ENCODE measurements at regions not wholly inside any gene's neighbourhood (a gene's known extent, or its start where the extent isn't known, plus 50 kb on each side); places are given as distances from the start of the nearest gene placed in this dataset.
A peak's percentile ranks its signal among the peaks of the same experiment; 100 is the strongest.

GRCh38 chr5:124370601-124371000 lies 375.8 kb downstream of the ZNF608 start:
- H3K36me3 Mint-ChIP-seq (ENCODE audit: low read depth), result no peaks in the 10 kb centered on the region
- no peaks in the 10 kb centered on the region for H3K27me3 Mint-ChIP-seq
- intact Hi-C loops (cut with micrococcal nuclease), result no loop called here
- H3K4me1 Mint-ChIP-seq (ENCODE audit: low read depth), result no peaks in the 10 kb centered on the region
- H3K9me3 Mint-ChIP-seq, result peaks cover 15% of the 10 kb centered on the region
- H3K4me3 Mint-ChIP-seq, result no peak overlapping the region
- no peak overlapping the region for H3K27ac Mint-ChIP-seq

GRCh38 chr5:124365361-124365801 lies 381.1 kb downstream of the ZNF608 start:
- Mint-ChIP-seq H3K36me3 (ENCODE audit: low read depth) (no peaks in the 10 kb centered on the region), H3K4me3 (no peak overlapping the region), H3K27me3 (no peaks in the 10 kb centered on the region), H3K9me3 (peaks cover 12% of the 10 kb centered on the region), H3K4me1 (ENCODE audit: low read depth) (no peaks in the 10 kb centered on the region), H3K27ac (no peak overlapping the region)
- intact Hi-C loops (cut with micrococcal nuclease), result no loop called here

- intact Hi-C loops (cut with micrococcal nuclease), result no loop called here
- H3K9me3 Mint-ChIP-seq, result peaks cover 15% of the 10 kb centered on the region
- no peak overlapping the region for H3K4me3 Mint-ChIP-seq
- H3K4me1 Mint-ChIP-seq (ENCODE audit: low read depth), result peaks cover 7% of the 10 kb centered on the region
- H3K36me3 Mint-ChIP-seq (ENCODE audit: low read depth), result no peaks in the 10 kb centered on the region
- no peaks in the 10 kb centered on the region for H3K27me3 Mint-ChIP-seq
- no peak overlapping the region for H3K27ac Mint-ChIP-seq
These were observed 390.5 kb downstream of the ZNF608 start for GRCh38 chr5:124355928-124356327.

GRCh38 chr5:124353016-124353415 lies 393.4 kb downstream of the ZNF608 start:
- Mint-ChIP-seq H3K27ac (no peak overlapping the region), H3K9me3 (peaks cover 8% of the 10 kb centered on the region), H3K4me3 (no peak overlapping the region), H3K4me1 (ENCODE audit: low read depth) (peaks cover 7% of the 10 kb centered on the region), H3K36me3 (ENCODE audit: low read depth) (no peaks in the 10 kb centered on the region), H3K27me3 (no peaks in the 10 kb centered on the region)
- intact Hi-C loops (cut with micrococcal nuclease), result no loop called here

GRCh38 chr5:124352312-124352711 lies 394.1 kb downstream of the ZNF608 start:
- Mint-ChIP-seq H3K9me3 (peaks cover 8% of the 10 kb centered on the region), H3K4me3 (no peak overlapping the region), H3K27me3 (no peaks in the 10 kb centered on the region), H3K27ac (no peak overlapping the region), H3K36me3 (ENCODE audit: low read depth) (no peaks in the 10 kb centered on the region), H3K4me1 (ENCODE audit: low read depth) (peaks cover 7% of the 10 kb centered on the region)
- intact Hi-C loops (cut with micrococcal nuclease), result no loop called here

GRCh38 chr5:124349931-124350330 lies 396.5 kb downstream of the ZNF608 start:
- peaks cover 8% of the 10 kb centered on the region for H3K9me3 Mint-ChIP-seq
- peak overlapping the region; percentile 23 for H3K27ac Mint-ChIP-seq
- H3K4me3 Mint-ChIP-seq, result no peak overlapping the region
- H3K36me3 Mint-ChIP-seq (ENCODE audit: low read depth), result no peaks in the 10 kb centered on the region
- H3K27me3 Mint-ChIP-seq, result no peaks in the 10 kb centered on the region
- H3K4me1 Mint-ChIP-seq (ENCODE audit: low read depth), result no peaks in the 10 kb centered on the region
- intact Hi-C loops (cut with micrococcal nuclease), result no loop called here

GRCh38 chr5:124343451-124343867 lies 403.0 kb downstream of the ZNF608 start:
- Mint-ChIP-seq H3K36me3 (ENCODE audit: low read depth) (no peaks in the 10 kb centered on the region), H3K27me3 (no peaks in the 10 kb centered on the region), H3K4me1 (ENCODE audit: low read depth) (no peaks in the 10 kb centered on the region), H3K9me3 (no peaks in the 10 kb centered on the region), H3K4me3 (no peak overlapping the region), H3K27ac (no peak overlapping the region)
- intact Hi-C loops (cut with micrococcal nuclease), result no loop called here

- Mint-ChIP-seq H3K27ac (no peak overlapping the region), H3K4me3 (no peak overlapping the region), H3K4me1 (ENCODE audit: low read depth) (no peaks in the 10 kb centered on the region), H3K9me3 (no peaks in the 10 kb centered on the region), H3K27me3 (no peaks in the 10 kb centered on the region), H3K36me3 (ENCODE audit: low read depth) (no peaks in the 10 kb centered on the region)
- intact Hi-C loops (cut with micrococcal nuclease), result no loop called here
These were observed 403.5 kb downstream of the ZNF608 start for GRCh38 chr5:124342986-124343385.

- Mint-ChIP-seq H3K27me3 (no peaks in the 10 kb centered on the region), H3K4me1 (ENCODE audit: low read depth) (no peaks in the 10 kb centered on the region), H3K27ac (no peak overlapping the region), H3K9me3 (no peaks in the 10 kb centered on the region), H3K4me3 (no peak overlapping the region), H3K36me3 (ENCODE audit: low read depth) (no peaks in the 10 kb centered on the region)
- intact Hi-C loops (cut with micrococcal nuclease), result no loop called here
These were observed 403.9 kb downstream of the ZNF608 start for GRCh38 chr5:124342584-124342983.

- Mint-ChIP-seq H3K4me1 (ENCODE audit: low read depth) (no peaks in the 10 kb centered on the region), H3K36me3 (ENCODE audit: low read depth) (no peaks in the 10 kb centered on the region), H3K27me3 (no peaks in the 10 kb centered on the region), H3K9me3 (no peaks in the 10 kb centered on the region), H3K27ac (no peak overlapping the region), H3K4me3 (no peak overlapping the region)
- intact Hi-C loops (cut with micrococcal nuclease), result no loop called here
These were observed 404.4 kb downstream of the ZNF608 start for GRCh38 chr5:124342027-124342471.

GRCh38 chr5:124341066-124341858 lies 405.2 kb downstream of the ZNF608 start:
- Mint-ChIP-seq H3K9me3 (no peaks in the 10 kb centered on the region), H3K36me3 (ENCODE audit: low read depth) (no peaks in the 10 kb centered on the region), H3K27me3 (no peaks in the 10 kb centered on the region), H3K4me3 (no peak overlapping the region), H3K4me1 (ENCODE audit: low read depth) (no peaks in the 10 kb centered on the region), H3K27ac (no peak overlapping the region)
- intact Hi-C loops (cut with micrococcal nuclease), result no loop called here

- Mint-ChIP-seq H3K36me3 (ENCODE audit: low read depth) (no peaks in the 10 kb centered on the region), H3K27ac (no peak overlapping the region), H3K4me1 (ENCODE audit: low read depth) (no peaks in the 10 kb centered on the region), H3K4me3 (no peak overlapping the region), H3K27me3 (no peaks in the 10 kb centered on the region), H3K9me3 (peaks cover 9% of the 10 kb centered on the region)
- intact Hi-C loops (cut with micrococcal nuclease), result no loop called here
These were observed 408.4 kb downstream of the ZNF608 start for GRCh38 chr5:124337996-124338395.

- Mint-ChIP-seq H3K4me3 (no peak overlapping the region), H3K27ac (no peak overlapping the region), H3K4me1 (ENCODE audit: low read depth) (no peaks in the 10 kb centered on the region), H3K27me3 (no peaks in the 10 kb centered on the region), H3K9me3 (peaks cover 33% of the 10 kb centered on the region), H3K36me3 (ENCODE audit: low read depth) (no peaks in the 10 kb centered on the region)
- intact Hi-C loops (cut with micrococcal nuclease), result no loop called here
These were observed 413.0 kb downstream of the ZNF608 start for GRCh38 chr5:124333298-124333979.

GRCh38 chr5:124332273-124332672 lies 414.2 kb downstream of the ZNF608 start:
- Mint-ChIP-seq H3K4me1 (ENCODE audit: low read depth) (no peaks in the 10 kb centered on the region), H3K36me3 (ENCODE audit: low read depth) (no peaks in the 10 kb centered on the region), H3K9me3 (peaks cover 33% of the 10 kb centered on the region), H3K4me3 (no peak overlapping the region), H3K27ac (no peak overlapping the region), H3K27me3 (no peaks in the 10 kb centered on the region)
- intact Hi-C loops (cut with micrococcal nuclease), result no loop called here
